ENCODE measurements at regions not wholly inside any gene's neighbourhood (a gene's known extent, or its start where the extent isn't known, plus 50 kb on each side); places are given as distances from the start of the nearest gene placed in this dataset.

- TF ChIP-seq GATA1 (IDR thresholded peaks at IDR 0.05; ENCODE audit: low read depth, low read length): no peak
- no peak for TF ChIP-seq POLR2A (IDR thresholded peaks at IDR 0.05; ENCODE audit: low read length)
- DNase-seq: no peak
Measured at GRCh38 chr2:71905205-71905604, 242.5 kb downstream of the CYP26B1 start.

- no peak for DNase-seq
- TF ChIP-seq GATA1 (IDR thresholded peaks at IDR 0.05; ENCODE audit: low read depth, low read length): no peak
- no peak for TF ChIP-seq POLR2A (IDR thresholded peaks at IDR 0.05; ENCODE audit: low read length)
Measured at GRCh38 chr2:71903841-71904240, 243.8 kb downstream of the CYP26B1 start.

- TF ChIP-seq GATA1 (IDR thresholded peaks at IDR 0.05; ENCODE audit: low read depth, low read length) (no peak), POLR2A (IDR thresholded peaks at IDR 0.05; ENCODE audit: low read length) (no peak)
- DNase-seq: no peak
Measured at GRCh38 chr2:71901466-71901865, 246.2 kb downstream of the CYP26B1 start.

DNA sequence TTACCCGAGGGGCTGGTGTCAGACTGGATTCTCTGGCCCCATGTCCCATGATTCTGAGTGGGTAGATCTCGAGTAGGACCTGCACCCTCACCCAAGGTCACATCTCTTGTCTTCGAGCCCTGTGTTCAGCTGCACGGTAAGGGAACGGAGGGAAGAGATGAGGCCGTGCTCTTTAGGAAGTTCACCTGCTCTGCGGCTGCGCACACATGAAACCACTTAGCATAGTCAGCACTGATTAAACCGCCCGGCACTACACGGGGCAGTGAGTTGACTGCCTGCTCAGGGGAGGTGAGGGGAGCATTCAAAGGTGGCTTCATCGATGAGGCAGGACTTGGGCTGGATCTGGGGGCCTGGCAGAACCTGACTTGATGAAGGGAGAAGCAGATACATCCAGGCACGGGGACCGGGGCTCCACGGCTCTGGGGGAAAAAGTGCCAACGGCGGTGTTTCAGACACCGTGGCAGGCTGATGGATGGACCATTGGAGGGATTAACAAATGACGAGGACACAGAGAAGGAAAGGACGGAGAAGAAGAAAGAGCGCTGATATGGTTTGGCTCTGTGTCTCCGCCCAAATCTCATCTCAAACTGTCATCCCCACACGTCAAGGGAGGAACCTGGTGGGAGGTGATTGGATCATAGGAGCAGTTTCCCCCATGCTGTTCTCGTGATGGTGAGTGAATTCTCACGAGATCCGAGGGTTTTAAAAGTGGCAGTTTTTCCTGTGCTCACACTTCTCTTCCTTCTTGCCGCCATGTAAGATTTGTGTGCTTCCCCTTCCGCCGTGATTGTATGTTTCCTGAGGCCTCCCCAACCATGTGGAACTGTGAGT, 248.6 kb downstream of the CYP26B1 start:
- TF ChIP-seq GATA1 (IDR thresholded peaks at IDR 0.05; ENCODE audit: low read depth, low read length) (no peak), POLR2A (IDR thresholded peaks at IDR 0.05; ENCODE audit: low read length) (no peak)
- no peak for DNase-seq

- no peak for DNase-seq
- TF ChIP-seq GATA1 (IDR thresholded peaks at IDR 0.05; ENCODE audit: low read depth, low read length) (no peak), POLR2A (IDR thresholded peaks at IDR 0.05; ENCODE audit: low read length) (no peak)
Measured at GRCh38 chr2:71898375-71898774, 249.3 kb downstream of the CYP26B1 start.

DNA sequence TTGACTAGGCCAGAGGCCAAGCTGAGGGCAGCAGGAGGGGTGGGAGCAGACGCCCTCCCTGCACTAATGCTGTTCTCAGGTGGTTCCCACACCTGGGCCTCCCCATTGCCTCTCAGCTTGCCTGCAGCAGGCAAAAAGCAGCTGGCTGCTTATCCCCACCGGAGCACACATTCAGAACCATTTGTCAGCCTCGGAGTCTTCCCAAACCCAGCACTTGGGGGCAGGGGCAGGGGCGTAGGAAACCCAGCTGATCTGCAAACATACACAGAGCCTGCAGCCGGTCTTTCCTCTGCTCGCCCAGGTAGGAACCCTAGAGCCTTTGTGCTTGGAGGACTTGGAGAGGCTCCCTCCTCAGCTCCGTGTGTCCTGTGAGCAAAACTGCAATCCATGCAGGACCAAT, 249.8 kb downstream of the CYP26B1 start:
- no peak for DNase-seq
- TF ChIP-seq POLR2A (IDR thresholded peaks at IDR 0.05; ENCODE audit: low read length) (no peak), GATA1 (IDR thresholded peaks at IDR 0.05; ENCODE audit: low read depth, low read length) (no peak)

DNA sequence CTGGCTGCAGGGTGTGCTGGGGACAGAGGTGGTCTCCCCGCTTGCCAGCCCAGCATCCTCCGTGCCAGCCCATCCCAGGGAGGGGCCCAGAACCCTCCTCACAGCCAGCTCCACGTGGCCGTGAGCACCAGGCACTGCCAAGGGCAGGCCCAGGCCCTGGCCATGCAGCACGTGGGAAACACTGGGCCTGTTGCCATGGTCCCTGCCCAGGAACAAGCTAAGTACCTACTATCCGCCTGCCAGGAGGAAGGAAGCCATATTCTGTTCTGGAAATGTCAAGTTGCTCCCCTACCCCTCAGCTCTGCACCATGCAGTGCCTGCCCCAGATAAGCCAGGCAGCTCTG, 250.6 kb downstream of the CYP26B1 start:
- no peak for TF ChIP-seq GATA1 (IDR thresholded peaks at IDR 0.05; ENCODE audit: low read depth, low read length)
- no peak for TF ChIP-seq POLR2A (IDR thresholded peaks at IDR 0.05; ENCODE audit: low read length)
- no peak for DNase-seq

DNA sequence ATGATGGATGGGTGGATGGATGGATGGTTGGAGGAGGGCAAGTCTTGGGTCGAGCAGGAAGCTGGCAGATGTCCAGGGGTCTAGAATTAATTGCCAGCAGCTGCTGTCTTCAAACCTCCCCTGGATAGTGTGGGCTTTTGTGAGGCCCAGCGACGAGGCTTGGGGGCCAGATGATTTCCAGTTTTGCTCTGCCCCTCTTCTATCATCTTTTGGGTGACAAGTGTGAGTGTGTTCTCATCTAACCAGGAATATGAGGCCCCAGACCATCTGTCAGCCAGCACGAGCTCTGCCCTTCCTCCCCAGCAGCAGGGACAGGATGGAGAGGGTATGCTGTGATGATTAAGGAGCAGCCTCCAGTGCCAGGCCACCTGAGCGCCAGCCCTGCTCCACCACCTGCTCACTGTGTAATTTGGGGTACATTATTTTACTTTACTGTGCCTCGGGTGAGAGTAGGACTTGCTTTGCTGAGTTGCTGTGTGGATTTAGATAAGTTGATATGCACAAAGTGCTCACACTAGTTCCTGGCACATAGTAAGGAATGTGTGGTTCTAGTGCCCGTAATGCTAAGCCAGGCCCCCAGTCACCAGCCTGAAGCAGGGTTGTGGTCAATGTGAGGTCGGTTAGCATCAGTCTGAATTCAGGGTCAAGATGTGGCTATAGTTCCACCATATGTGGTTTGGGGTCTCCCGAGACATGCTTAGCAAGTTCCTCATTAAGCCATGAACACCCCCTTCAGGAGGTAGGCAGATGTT, 251.1 kb downstream of the CYP26B1 start:
- TF ChIP-seq GATA1 (IDR thresholded peaks at IDR 0.05; ENCODE audit: low read depth, low read length) (no peak), POLR2A (IDR thresholded peaks at IDR 0.05; ENCODE audit: low read length) (no peak)
- no peak for DNase-seq

- DNase-seq: no peak
- TF ChIP-seq POLR2A (IDR thresholded peaks at IDR 0.05; ENCODE audit: low read length) (no peak), GATA1 (IDR thresholded peaks at IDR 0.05; ENCODE audit: low read depth, low read length) (no peak)
Measured at GRCh38 chr2:71895320-71896161, 252.1 kb downstream of the CYP26B1 start.

DNA sequence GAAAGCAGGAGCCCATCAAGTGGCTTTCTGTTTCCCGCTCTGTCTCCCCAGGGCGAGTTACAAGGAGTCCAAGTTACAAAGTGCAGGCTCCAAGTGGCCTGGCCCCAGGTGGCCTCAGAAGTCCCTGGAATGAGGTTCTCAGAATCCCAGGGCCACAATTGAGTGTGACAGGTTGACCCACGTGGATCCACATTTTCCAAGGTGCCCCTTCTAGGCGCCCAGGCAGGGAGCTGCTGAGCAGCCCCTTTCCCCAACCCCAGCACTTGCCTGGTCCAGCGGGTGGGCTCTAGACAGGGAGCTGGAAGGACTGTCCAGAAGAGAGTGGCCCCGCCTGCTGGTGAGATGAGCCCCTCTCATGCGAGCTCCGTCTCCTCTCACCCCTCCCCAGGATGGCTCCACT, 253.4 kb downstream of the CYP26B1 start:
- TF ChIP-seq GATA1 (IDR thresholded peaks at IDR 0.05; ENCODE audit: low read depth, low read length) (no peak), POLR2A (IDR thresholded peaks at IDR 0.05; ENCODE audit: low read length) (no peak)

DNA sequence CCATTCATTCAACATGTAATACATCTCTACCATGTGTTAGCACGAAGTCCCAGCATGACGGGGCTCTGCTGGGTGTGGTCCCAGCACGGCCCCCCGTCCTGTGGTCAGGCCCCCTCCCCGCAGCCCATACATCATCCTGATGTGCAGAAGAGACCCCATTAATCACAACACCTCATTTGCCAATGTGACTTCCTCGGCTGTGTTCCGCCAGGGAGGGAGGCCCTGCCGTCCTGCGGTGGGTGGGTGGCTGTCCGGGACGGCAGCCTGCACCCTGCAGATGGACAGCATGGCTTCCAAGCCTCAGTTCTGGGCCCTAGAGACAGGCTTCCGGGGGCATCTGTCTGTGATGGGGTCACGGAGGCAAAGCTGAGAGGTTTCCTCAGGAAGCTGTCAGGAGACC, 254.0 kb downstream of the CYP26B1 start:
- no peak for DNase-seq
- TF ChIP-seq GATA1 (IDR thresholded peaks at IDR 0.05; ENCODE audit: low read depth, low read length): no peak
- no peak for TF ChIP-seq POLR2A (IDR thresholded peaks at IDR 0.05; ENCODE audit: low read length)

More for the DNA sequence above, 253.4 kb downstream of the CYP26B1 start:
- no peak for DNase-seq

GRCh38 chr2:71892896-71893295, 254.8 kb downstream of the CYP26B1 start:
- TF ChIP-seq POLR2A (IDR thresholded peaks at IDR 0.05; ENCODE audit: low read length) (no peak), GATA1 (IDR thresholded peaks at IDR 0.05; ENCODE audit: low read depth, low read length) (no peak)

GRCh38 chr2:71892423-71892730, 255.3 kb downstream of the CYP26B1 start:
- no peak for DNase-seq
- TF ChIP-seq POLR2A (IDR thresholded peaks at IDR 0.05; ENCODE audit: low read length) (no peak), GATA1 (IDR thresholded peaks at IDR 0.05; ENCODE audit: low read depth, low read length) (no peak)

More at GRCh38 chr2:71892896-71893295, 254.8 kb downstream of the CYP26B1 start:
- DNase-seq: no peak
